Stomach (tissue), 8 donors: ENCODE measurements at regions not wholly inside any gene's neighbourhood (a gene's known extent, or its start where the extent isn't known, plus 50 kb on each side); places are given as distances from the start of the nearest gene placed in this dataset.

Experiments
- DNase-seq, 2 donors: peaks; one replicate each; pipeline versions ENCODE4 v3.0.0 to v3.0.0-alpha.2; 2013 to 2019
- H3K27ac ChIP-seq, 5 donors: fragments of 200-600 bp in 4 of 5; sonication (generic) in 4 of 5; one replicate each; pipeline ENCODE4 v1.5.1; 2013 to 2019; ENCODE audit warnings: mild to moderate bottlenecking in 1 of 5, moderate library complexity in 1 of 5
- H3K27me3 ChIP-seq, 3 donors: fragments of 200-600 bp; sonication (generic); one replicate each; pipeline ENCODE4 v1.5.1; 2017 to 2019; ENCODE audit warnings: mixed run types in 1 of 3
- H3K36me3 ChIP-seq, 4 donors: fragments of 200-600 bp; sonication (generic); 1 replicate in 3 of 4; 2 replicates in 1 of 4; pipeline ENCODE4 v1.5.1; 2016 to 2019
- H3K4me1 ChIP-seq, 4 donors: fragments of 200-600 bp; sonication (generic); one replicate each; pipeline ENCODE4 v1.5.1; 2016 to 2019
- H3K4me3 ChIP-seq, 4 donors: fragments of 200-600 bp; sonication (generic) in 3 of 4; one replicate each; pipeline ENCODE4 v1.5.1; 2016 to 2019; ENCODE audit warnings: mild to moderate bottlenecking in 1 of 4
- H3K9me3 ChIP-seq, 4 donors: fragments of 200-600 bp; sonication (generic); one replicate each; pipeline ENCODE4 v1.5.1; 2016 to 2019
- CTCF ChIP-seq, 7 experiments: fragments of 450-650 bp in 4 of 7; fragments of 200-600 bp in 3 of 7; sonication (generic) in 3 of 7; IDR thresholded peaks; one replicate each; pipeline ENCODE4 v1.5.1; 2016 to 2019; ENCODE audit warnings: antibody characterized with exemption in 7 of 7, control low read depth in 2 of 7, mild to moderate bottlenecking in 1 of 7
- EP300 ChIP-seq: sonication (generic); formaldehyde crosslinking; IDR thresholded peaks from one replicate; pipeline ENCODE4 v1.6.1; 2017; ENCODE audit warnings: antibody characterized with exemption
- POLR2A ChIP-seq, 4 donors: fragments of 450-650 bp; IDR thresholded peaks; one replicate each; pipeline ENCODE4 v1.6.1; 2016; ENCODE audit warnings: antibody characterized with exemption in 4 of 4, control low read depth in 2 of 4, mild to moderate bottlenecking in 1 of 4, moderate library complexity in 1 of 4
- POLR2AphosphoS5 ChIP-seq, 3 donors: sonication (generic); formaldehyde crosslinking; IDR thresholded peaks; one replicate each; pipeline ENCODE4 v1.6.1; 2016; ENCODE audit warnings: antibody characterized with exemption in 3 of 3
- WGBS, 5 donors: extraction: QIAGEN DNeasy Blood & Tissue Kit in 3 of 5; methylation state at CpG; one replicate each; pipeline versions ENCODE4 v1.1.5 to v1.1.7; 2013 to 2018; 5-methylcytosine and 5-hydroxymethylcytosine counted together
- intact Hi-C: fragments of 100-400 bp; cut with DNase I; formaldehyde crosslinking; loops from one replicate; pipeline ENCODE4 v1.15.1; 2023; ENCODE audit warnings: low total_unique reads
- donor health status: healthy with polysubstance abuse.
- donor health status: Bipolar disorder and iron deficiency.
- donor health status: healthy.

- Histone ChIP-seq H3K4me1 (no peaks in the 10 kb centered on the region), H3K27me3 (no peaks in the 10 kb centered on the region), H3K4me3 (no peak overlapping the region), H3K27ac (no peak overlapping the region), H3K9me3 (no peaks in the 10 kb centered on the region), H3K36me3 (no peaks in the 10 kb centered on the region)
- 74 to 93% (median 87%) methylated on average over 4 of the region's 4 CpGs for WGBS, 5 donors
- intact Hi-C loops: no loop called here
- TF ChIP-seq POLR2AphosphoS5 (IDR thresholded peaks at IDR 0.05) (no peak), CTCF (IDR thresholded peaks at IDR 0.05) (no peak), EP300 (no peak), POLR2A (IDR thresholded peaks at IDR 0.05) (no peak)
- no peak for DNase-seq
Observed at GRCh38 chr12:65546528-65546927, 268.0 kb downstream of the MSRB3 start.

- TF ChIP-seq POLR2AphosphoS5 (IDR thresholded peaks at IDR 0.05) (peak in 1 of 3 donors; percentile 23), POLR2A (IDR thresholded peaks at IDR 0.05) (no peak), EP300 (no peak), CTCF (IDR thresholded peaks at IDR 0.05) (peak in 5 of 7 experiments; percentile 76 to 84 (median 84))
- H3K4me3 ChIP-seq: no peak overlapping the region
- no peaks in the 10 kb centered on the region for H3K36me3 ChIP-seq
- DNase-seq: peak; percentile 84 to 93
- intact Hi-C loops: no loop called here
- no peaks in the 10 kb centered on the region for H3K9me3 ChIP-seq
- H3K27me3 ChIP-seq: peaks cover 0 to 14% (median 0%) of the 10 kb centered on the region in 3 donors
- 22 to 28% (median 24%) methylated on average over 22 of the region's 22 CpGs for WGBS, 5 donors
- peaks cover 0 to 9% (median 5%) of the 10 kb centered on the region in 4 donors for H3K4me1 ChIP-seq
- H3K27ac ChIP-seq: no peak overlapping the region
Observed at GRCh38 chr12:65556676-65557437, 267.4 kb upstream of the HMGA2 start.

- intact Hi-C loops: no loop called here
- H3K36me3 ChIP-seq: no peaks in the 10 kb centered on the region
- 61 to 76% (median 68%) methylated on average over 3 of the region's 3 CpGs for WGBS, 5 donors
- H3K27me3 ChIP-seq: peaks cover 0 to 18% (median 0%) of the 10 kb centered on the region in 3 donors
- no peak for DNase-seq
- TF ChIP-seq EP300 (no peak), POLR2AphosphoS5 (IDR thresholded peaks at IDR 0.05) (no peak), CTCF (IDR thresholded peaks at IDR 0.05) (no peak), POLR2A (IDR thresholded peaks at IDR 0.05) (no peak)
- no peak overlapping the region for H3K4me3 ChIP-seq
- peaks cover 0 to 9% (median 5%) of the 10 kb centered on the region in 4 donors for H3K4me1 ChIP-seq
- no peaks in the 10 kb centered on the region for H3K9me3 ChIP-seq
- no peak overlapping the region for H3K27ac ChIP-seq
Observed at GRCh38 chr12:65557438-65558181, 266.7 kb upstream of the HMGA2 start.

GRCh38 chr12:65560286-65560685 lies 264.0 kb upstream of the HMGA2 start:
- Histone ChIP-seq H3K27me3 (peaks cover 0 to 22% (median 0%) of the 10 kb centered on the region in 3 donors), H3K9me3 (no peaks in the 10 kb centered on the region), H3K4me1 (peaks cover 0 to 9% (median 5%) of the 10 kb centered on the region in 4 donors), H3K36me3 (no peaks in the 10 kb centered on the region), H3K4me3 (no peak overlapping the region), H3K27ac (no peak overlapping the region)
- 79 to 93% (median 89%) methylated on average over 2 of the region's 2 CpGs for WGBS, 5 donors
- TF ChIP-seq CTCF (IDR thresholded peaks at IDR 0.05) (no peak), POLR2A (IDR thresholded peaks at IDR 0.05) (no peak), EP300 (no peak), POLR2AphosphoS5 (IDR thresholded peaks at IDR 0.05) (no peak)
- no peak for DNase-seq
- intact Hi-C loops: no loop called here
